AG04449 (cell line): ENCODE measurements at regions not wholly inside any gene's neighbourhood (a gene's known extent, or its start where the extent isn't known, plus 50 kb on each side); places are given as distances from the start of the nearest gene placed in this dataset.
A peak's percentile ranks its signal among the peaks of the same experiment; 100 is the strongest.
"Not testable (repeated sequence)": the region's sequence is repeated elsewhere in the genome, so short reads cannot be mapped to it uniquely, and the experiment has no call there.

Experiments
- CTCF ChIA-PET: fragments of 350-600 bp; formaldehyde crosslinking; extraction: SDS; loops from one replicate; lab custom pipeline; 2021; ENCODE audit warnings: antibody characterized with exemption; lab: Yijun Ruan, JAX
- POLR2A ChIA-PET: fragments of 400-600, 350-600 bp; formaldehyde crosslinking; extraction: SDS; loops from one replicate; lab custom pipeline; 2020; ENCODE audit warnings: antibody characterized with exemption, inconsistent platforms; lab: Yijun Ruan, JAX
- DNase-seq: peaks from one replicate; pipeline ENCODE4 v3.0.0-alpha.2; 2010; ENCODE audit warnings: low read depth, low spot score
- H3K4me3 ChIP-seq: 2 replicates; pipeline ENCODE4 v1.5.1; 2011; ENCODE audit warnings: low read depth, mild to moderate bottlenecking, control low read depth, low read length
- TF ChIP-seq, protein P1 (sequence below): IDR thresholded peaks from one replicate; pipeline ENCODE4 v1.5.1; 2011; ENCODE audit warnings: mild to moderate bottlenecking, moderate library complexity, low read length, control low read depth, inconsistent platforms; ENCODE audit not compliant: insufficient read depth; ENCODE audit errors: missing control alignments

DNA sequence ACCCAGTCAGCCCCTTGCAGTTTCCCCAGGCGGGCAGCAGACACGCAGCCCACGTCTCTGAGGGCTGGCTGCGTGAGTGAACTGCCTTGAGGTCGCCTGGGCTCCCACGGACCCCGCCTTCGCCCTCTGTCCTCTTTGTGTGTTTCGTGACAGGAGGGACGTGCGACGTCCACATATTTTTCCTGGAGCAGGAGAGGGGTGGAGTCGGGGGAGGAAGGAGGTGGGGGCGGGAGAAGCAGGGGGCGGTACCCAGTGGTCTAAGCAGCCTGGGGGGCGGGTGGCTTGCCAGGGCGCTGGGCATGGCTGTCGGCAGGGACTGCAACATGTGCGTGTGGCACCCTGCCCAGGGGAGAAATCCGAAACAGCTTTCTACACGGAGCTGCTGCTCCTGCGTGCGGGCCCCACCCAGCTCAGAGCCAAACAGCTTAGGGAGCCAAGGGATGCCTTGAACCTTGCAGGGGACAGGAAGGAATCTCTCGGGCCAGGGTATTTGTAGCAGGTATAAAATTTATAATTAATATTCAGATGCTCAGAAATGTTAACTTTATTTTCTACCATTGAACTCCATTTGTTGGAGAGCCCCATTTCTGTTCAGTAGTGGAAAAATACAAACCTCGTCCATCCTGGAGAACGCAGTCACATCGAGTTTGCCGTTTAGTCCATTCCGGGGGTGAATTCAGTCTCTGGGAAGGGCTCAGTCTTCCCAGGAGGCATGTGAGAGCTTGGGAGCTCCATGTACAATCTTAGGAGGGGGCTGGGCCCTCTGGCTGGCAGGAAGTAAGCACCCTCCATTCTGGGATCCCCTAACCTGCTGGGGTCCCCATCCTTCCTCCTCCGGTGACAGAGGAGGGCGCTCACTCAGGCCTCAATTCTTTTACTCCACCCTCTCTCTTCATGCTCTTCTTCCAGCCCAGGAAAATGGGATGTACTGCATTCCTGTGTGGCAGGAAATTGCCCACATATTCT is 79.1 kb upstream of the MEF2A start:
- DNase-seq = no peak
- TF ChIP-seq, protein P1, sequence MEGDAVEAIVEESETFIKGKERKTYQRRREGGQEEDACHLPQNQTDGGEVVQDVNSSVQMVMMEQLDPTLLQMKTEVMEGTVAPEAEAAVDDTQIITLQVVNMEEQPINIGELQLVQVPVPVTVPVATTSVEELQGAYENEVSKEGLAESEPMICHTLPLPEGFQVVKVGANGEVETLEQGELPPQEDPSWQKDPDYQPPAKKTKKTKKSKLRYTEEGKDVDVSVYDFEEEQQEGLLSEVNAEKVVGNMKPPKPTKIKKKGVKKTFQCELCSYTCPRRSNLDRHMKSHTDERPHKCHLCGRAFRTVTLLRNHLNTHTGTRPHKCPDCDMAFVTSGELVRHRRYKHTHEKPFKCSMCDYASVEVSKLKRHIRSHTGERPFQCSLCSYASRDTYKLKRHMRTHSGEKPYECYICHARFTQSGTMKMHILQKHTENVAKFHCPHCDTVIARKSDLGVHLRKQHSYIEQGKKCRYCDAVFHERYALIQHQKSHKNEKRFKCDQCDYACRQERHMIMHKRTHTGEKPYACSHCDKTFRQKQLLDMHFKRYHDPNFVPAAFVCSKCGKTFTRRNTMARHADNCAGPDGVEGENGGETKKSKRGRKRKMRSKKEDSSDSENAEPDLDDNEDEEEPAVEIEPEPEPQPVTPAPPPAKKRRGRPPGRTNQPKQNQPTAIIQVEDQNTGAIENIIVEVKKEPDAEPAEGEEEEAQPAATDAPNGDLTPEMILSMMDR = no peak
- CTCF ChIA-PET = interaction anchor here (1.0 to 1.8 kb wide), 8 partner anchors 8 to 218 kb away, joined by 3 to 8 read pairs (median 4); no protein-coding TSS in a partner anchor
- POLR2A ChIA-PET = interaction anchor here (0.9 to 1.6 kb wide), 2 partner anchors 9 to 10 kb away, joined by 3 to 8 read pairs; no protein-coding TSS in a partner anchor
- peak overlapping the region; percentile 43 for H3K4me3 ChIP-seq

DNA sequence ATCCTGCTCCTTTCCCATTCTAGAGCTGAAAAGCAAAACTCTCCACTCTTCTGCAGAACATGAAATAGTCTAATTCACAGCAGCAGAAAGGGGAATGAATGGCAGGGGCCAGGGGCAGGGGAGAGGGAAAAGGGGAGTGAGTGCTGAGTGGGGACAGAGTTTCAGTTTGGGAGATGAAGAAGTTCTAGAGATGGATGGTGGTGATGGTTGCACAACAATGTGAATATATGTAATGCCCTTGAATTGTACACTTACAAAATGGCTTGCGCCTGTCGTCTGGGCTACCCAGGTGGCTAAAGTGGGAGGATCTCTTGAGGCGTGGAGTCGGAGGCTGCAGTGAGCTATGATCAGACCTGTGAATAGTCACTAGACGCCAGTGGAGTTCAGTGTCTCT is 78.5 kb upstream of the MEF2A start:
- TF ChIP-seq, protein P1 = no peak
- no peak for DNase-seq
- CTCF ChIA-PET = interaction anchor here (1.0 to 1.8 kb wide), 7 partner anchors 8 to 217 kb away, joined by 3 to 8 read pairs (median 4); no protein-coding TSS in a partner anchor
- H3K4me3 ChIP-seq = no peak overlapping the region; the same call in 1 of the 2 replicates
- POLR2A ChIA-PET = interaction anchor here (0.7 to 1.6 kb wide), 2 partner anchors 10 to 11 kb away, joined by 4 to 8 read pairs; no protein-coding TSS in a partner anchor

DNA sequence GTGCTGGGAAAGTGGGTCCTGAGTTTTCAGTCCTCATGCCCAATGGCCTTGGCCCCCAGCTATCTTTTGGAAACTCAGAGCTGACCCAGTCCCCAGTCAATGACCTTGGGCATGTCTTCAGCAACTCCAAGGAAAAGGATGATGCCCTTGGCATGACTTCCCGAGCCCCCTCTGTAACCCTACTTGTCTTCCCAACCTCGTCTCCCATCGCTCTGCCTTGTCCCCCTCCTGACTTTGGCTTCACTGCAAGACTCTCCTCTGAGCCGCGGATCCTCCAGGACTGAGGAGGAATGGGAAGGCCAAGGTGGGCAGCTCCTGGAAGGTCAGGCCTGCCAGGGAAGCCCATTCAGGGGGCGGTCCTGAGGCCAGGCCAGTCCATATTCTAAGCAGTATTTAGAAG is 73.5 kb upstream of the MEF2A start:
- no peak overlapping the region for H3K4me3 ChIP-seq
- ChIA-PET POLR2A (no interaction called here), CTCF (no interaction called here)
- TF ChIP-seq, protein P1 = no peak
- DNase-seq = no peak

DNA sequence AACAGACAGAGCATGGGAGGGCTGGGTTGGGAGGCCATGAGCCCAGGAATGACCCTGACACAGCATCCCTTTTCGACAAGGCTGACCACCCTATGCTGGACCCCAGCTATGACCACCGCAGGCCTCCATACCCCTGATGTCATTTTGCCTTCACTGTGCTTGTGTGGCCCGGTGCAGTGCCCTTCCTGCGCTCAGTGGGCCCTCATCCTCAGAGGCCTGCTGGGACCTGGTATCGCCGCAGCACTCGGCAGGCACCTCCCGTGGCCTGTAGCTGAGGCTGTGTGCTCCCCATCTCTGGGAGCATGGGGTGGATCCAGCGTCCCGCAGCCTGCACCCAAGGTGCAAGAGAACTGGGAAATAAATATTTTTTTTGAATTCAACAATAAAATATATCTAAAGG is 73.1 kb upstream of the MEF2A start:
- no peak for DNase-seq
- POLR2A ChIA-PET = no interaction called here
- TF ChIP-seq, protein P1 = no peak
- CTCF ChIA-PET = no interaction called here
- no peak overlapping the region for H3K4me3 ChIP-seq

DNA sequence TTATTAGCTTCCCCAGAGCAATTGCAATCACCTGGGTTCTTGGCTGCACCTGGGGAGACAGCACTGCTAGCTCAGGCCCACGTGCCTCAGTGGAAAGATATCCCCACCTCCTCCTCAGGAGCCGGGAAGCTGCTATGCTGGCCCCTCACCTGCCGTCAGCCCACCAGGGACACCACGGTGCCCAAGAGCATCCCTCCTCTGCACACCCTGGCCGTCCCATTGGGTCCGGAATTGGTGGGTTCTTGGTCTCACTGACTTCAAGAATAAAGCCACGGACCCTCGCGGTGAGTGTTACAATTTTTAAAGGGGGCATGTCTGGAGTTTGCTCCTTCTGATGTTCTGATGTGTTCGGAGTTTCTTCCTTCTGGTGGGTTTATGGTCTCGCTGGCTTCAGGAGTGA is 72.3 kb upstream of the MEF2A start:
- POLR2A ChIA-PET = no interaction called here
- TF ChIP-seq, protein P1 = no peak
- no peak for DNase-seq
- CTCF ChIA-PET = no interaction called here
- H3K4me3 ChIP-seq = no peak overlapping the region

DNA sequence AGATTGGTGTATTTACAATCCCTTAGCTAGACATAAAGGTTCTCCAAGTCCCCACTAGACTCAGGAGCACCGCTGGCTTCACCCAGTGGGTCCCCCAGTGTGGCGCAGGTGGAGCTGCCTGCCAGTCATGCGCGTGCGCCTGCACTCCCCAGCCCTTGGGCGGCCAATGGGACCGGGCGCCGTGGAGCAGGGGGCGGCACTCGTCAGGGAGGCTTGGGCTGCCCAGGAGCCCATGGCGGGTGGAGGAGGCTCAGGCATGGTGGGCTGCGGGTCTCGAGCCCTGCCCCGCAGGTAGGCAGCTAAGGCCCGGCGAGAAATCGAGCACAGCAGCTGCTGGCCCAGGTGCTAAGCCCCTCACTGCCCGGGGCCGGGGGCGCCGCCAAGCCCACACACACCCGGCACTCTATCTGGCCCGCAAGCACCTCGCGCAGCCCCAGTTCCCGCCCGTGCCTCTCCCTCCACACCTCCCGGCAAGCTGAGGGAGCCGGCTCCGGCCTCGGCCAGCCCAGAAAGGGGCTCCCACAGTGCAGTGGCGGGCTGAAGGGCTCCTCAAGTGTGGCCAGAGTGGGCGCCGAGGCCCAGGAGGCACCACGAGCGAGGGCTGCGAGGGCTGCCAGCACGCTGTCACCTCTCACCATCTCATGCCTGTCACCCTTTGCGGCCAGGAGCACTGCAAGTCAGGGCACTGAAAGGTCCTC is 71.1 kb upstream of the MEF2A start:
- DNase-seq, H3K4me3 ChIP-seq, POLR2A ChIA-PET: not testable (repeated sequence)
- CTCF ChIA-PET = interaction anchor here (1.1 kb wide), 1 partner anchor 10 kb away, joined by 3 read pairs; no protein-coding TSS in a partner anchor
